Mesothelial cell of epicardium (in vitro differentiated cells): ENCODE measurements at regions not wholly inside any gene's neighbourhood (a gene's known extent, or its start where the extent isn't known, plus 50 kb on each side); places are given as distances from the start of the nearest gene placed in this dataset.

Experiments
- DNase-seq, 2 experiments: peaks; one replicate each; pipeline ENCODE4 v3.0.0; 2021; ENCODE audit warnings: low spot score in 2 of 2; ENCODE audit not compliant: unreplicated experiment in 2 of 2
- H3K27ac Mint-ChIP-seq: 2 replicates; pipeline ENCODE4 v1.8.0; 2021; ENCODE audit warnings: mixed read lengths
- H3K27me3 Mint-ChIP-seq: 2 replicates; pipeline ENCODE4 v1.8.0; 2021; ENCODE audit warnings: low read depth, mixed read lengths
- H3K36me3 Mint-ChIP-seq: 2 replicates; pipeline ENCODE4 v1.8.0; 2021; ENCODE audit warnings: mixed read lengths
- H3K4me1 Mint-ChIP-seq: 2 replicates; pipeline ENCODE4 v1.8.0; 2021; ENCODE audit warnings: mixed read lengths
- H3K4me3 Mint-ChIP-seq: 2 replicates; pipeline ENCODE4 v1.8.0; 2021; ENCODE audit warnings: mild to moderate bottlenecking, moderate library complexity, mixed read lengths
- H3K9me3 Mint-ChIP-seq: 2 replicates; pipeline ENCODE4 v1.8.0; 2021; ENCODE audit warnings: mixed read lengths
- TF ChIP-seq, protein P1 (sequence below): fragments of 200-600 bp; sonication (generic); IDR thresholded peaks from one replicate; pipeline ENCODE4 v1.5.0; 2021; ENCODE audit warnings: antibody characterized with exemption; ENCODE audit not compliant: unreplicated experiment

DNA sequence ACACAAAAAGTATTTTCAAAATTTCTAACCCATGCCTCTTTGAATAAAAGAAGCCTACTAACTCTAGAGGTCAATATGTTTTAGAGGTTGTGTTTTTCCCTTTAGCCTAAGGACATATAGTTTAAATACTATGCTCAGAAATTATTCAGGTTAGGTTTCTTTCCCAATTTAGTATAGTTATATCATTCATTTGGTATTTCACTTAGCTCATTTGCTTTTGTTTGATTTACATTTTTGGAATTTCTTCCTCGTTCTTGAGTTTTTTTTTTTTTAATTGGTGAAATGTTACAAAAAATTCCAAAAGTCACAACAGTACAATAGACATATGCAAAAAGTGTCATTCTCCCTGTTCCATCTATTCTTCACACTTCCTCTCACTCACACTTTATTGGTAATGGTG, 371.3 kb upstream of the TNP1 start:
- Mint-ChIP-seq H3K9me3 (peaks cover 5% of the 10 kb centered on the region), H3K36me3 (peaks cover under 1% of the 10 kb centered on the region), H3K4me1 (peaks cover 15% of the 10 kb centered on the region), H3K27me3 (no peaks in the 10 kb centered on the region), H3K27ac (peak overlapping the region; percentile 74), H3K4me3 (no peak overlapping the region)
- TF ChIP-seq, protein P1, sequence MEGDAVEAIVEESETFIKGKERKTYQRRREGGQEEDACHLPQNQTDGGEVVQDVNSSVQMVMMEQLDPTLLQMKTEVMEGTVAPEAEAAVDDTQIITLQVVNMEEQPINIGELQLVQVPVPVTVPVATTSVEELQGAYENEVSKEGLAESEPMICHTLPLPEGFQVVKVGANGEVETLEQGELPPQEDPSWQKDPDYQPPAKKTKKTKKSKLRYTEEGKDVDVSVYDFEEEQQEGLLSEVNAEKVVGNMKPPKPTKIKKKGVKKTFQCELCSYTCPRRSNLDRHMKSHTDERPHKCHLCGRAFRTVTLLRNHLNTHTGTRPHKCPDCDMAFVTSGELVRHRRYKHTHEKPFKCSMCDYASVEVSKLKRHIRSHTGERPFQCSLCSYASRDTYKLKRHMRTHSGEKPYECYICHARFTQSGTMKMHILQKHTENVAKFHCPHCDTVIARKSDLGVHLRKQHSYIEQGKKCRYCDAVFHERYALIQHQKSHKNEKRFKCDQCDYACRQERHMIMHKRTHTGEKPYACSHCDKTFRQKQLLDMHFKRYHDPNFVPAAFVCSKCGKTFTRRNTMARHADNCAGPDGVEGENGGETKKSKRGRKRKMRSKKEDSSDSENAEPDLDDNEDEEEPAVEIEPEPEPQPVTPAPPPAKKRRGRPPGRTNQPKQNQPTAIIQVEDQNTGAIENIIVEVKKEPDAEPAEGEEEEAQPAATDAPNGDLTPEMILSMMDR, result no peak
- no peak for DNase-seq

DNA sequence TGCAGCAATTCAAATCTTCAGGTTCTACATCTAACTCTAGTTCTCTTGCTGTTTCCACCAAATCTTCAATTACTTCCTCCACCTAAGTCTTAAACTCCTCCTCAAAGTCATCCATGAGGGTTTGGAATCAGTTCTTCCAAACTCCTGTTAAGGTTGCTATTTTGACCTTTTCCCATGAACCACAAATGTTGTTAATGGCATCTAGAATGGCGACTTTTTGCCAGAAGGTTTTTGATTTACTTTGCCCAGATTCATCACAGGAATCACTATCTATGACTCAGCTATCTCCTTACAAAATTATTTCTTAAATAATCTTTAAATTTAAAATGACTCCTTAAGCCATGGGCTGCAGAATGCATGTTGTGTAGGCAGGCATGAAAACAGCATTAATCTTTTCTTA, 368.9 kb upstream of the TNP1 start:
- H3K27me3 Mint-ChIP-seq, result no peaks in the 10 kb centered on the region
- H3K27ac Mint-ChIP-seq, result no peak overlapping the region
- TF ChIP-seq, protein P1, result no peak
- H3K9me3 Mint-ChIP-seq, result no peaks in the 10 kb centered on the region
- H3K4me1 Mint-ChIP-seq, result peaks cover 18% of the 10 kb centered on the region
- no peak for DNase-seq
- no peak overlapping the region for H3K4me3 Mint-ChIP-seq
- H3K36me3 Mint-ChIP-seq, result no peaks in the 10 kb centered on the region

DNA sequence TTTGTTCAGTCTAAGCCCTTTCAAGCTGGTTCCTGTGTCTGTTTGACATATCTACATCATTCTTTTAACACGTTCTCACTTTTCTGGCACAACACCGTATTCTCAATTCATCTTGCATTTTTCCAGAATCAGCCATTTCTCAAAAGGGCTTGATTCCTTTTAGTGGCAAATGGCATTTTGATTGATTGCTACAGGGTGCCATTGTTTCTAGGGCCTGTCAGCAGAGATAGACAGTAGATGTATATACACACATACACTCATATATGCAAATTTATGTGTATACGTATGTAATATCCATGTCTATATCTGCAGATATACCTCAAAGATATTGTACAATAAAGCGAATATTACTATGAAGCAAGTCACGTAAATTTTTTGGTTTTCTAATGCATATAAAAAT, 367.9 kb upstream of the TNP1 start:
- H3K36me3 Mint-ChIP-seq, result no peaks in the 10 kb centered on the region
- TF ChIP-seq, protein P1, result no peak
- H3K4me3 Mint-ChIP-seq, result no peak overlapping the region
- no peaks in the 10 kb centered on the region for H3K27me3 Mint-ChIP-seq
- H3K27ac Mint-ChIP-seq, result no peak overlapping the region
- H3K4me1 Mint-ChIP-seq, result peaks cover 18% of the 10 kb centered on the region
- H3K9me3 Mint-ChIP-seq, result no peaks in the 10 kb centered on the region
- no peak for DNase-seq

DNA sequence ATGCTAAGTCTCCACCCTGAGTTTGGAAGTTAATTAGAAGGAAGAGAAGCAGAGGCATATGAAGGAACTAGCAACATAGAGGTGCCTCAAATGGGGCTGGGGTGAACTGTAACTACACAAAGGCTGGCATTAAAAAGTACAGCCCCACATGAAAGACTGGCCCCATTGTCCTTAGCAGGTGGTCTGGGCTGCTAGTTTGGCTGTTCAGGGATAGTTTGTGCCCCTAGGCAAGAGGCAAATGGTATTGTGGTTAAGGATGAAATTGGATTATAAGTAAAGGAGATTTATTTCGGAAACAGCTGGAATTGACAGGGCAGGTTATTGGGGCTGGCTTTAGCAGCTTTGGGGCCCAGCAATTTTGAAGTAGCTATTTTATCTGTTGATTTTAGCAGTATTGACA, 365.7 kb upstream of the TNP1 start:
- Mint-ChIP-seq H3K4me3 (no peak overlapping the region), H3K27ac (no peak overlapping the region), H3K4me1 (peaks cover 11% of the 10 kb centered on the region), H3K27me3 (no peaks in the 10 kb centered on the region), H3K9me3 (no peaks in the 10 kb centered on the region), H3K36me3 (no peaks in the 10 kb centered on the region)
- TF ChIP-seq, protein P1, result no peak
- no peak for DNase-seq

DNA sequence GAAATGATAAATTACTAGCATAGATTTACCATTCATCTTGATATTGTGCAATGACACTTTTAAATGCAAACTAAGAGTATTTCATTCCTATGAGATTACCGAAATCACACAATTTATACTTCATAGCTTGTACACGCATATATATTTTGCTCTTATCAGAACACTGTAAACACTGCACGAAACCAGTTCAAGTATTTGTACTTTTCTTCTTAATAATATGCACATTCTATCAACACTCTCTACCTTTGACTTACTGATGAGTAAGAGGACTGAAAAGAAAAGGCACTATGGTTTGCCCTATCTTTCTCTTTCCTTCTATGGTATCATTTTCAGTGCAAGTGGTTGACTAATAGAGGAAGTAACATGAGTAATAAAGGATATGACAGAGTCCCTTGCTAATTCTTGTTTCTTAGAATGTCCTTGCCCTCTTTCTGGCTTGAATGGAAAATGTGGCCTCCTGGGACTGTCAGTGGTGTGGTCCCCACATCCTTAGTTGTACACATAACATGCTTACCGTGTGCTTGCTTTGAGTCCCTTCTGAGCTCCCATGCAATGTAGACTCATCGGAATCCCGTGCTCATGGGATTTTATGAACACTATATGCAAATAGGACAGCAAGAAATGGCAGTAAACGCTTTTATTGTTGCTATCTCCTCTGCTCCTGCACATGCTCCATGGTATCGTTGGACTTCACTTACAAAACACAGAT, 363.5 kb upstream of the TNP1 start:
- Mint-ChIP-seq H3K27ac (no peak overlapping the region), H3K4me3 (no peak overlapping the region), H3K27me3 (no peaks in the 10 kb centered on the region), H3K36me3 (no peaks in the 10 kb centered on the region), H3K4me1 (peaks cover 4% of the 10 kb centered on the region), H3K9me3 (no peaks in the 10 kb centered on the region)
- DNase-seq, result no peak
- TF ChIP-seq, protein P1, result no peak
